ENCODE measurements at regions not wholly inside any gene's neighbourhood (a gene's known extent, or its start where the extent isn't known, plus 50 kb on each side); places are given as distances from the start of the nearest gene placed in this dataset.

DNA sequence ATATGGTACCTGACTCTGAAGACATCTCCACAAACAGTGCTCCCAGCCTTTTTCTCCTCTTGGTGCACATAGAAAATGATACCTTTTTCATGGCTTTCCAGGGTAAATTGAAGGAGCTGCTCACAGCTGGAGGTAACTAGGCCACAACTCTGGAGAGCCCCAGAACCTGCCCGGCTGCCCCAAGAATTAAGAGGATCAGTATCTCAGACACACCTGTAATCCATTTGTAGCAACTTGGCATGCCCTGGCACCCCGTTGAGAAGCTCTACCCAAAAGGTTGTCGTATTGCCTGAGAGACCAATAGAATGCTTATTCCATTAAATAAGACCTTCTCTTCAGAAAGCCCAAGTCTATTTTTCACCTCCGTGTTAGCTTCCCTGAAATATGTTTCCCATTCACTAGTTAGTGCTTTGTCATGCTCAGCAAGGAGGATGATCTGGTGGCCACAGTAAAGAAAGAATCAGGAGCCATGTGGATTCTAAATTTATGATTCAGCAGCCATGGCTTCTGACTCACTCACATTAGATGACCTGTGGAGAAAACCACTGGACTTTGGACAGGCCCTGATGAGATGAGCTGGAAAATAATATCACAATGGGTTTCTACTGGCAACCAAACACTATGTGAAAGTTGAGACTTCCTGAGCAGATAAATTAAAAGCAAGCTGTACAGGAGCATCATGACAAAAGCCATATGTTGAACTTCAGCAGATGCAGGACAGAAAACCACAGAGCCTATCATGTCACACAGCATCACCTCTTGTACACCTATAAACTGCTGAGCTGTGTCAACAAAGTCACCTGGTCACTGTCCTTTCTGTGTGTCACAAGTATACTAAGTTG lies 253.3 kb upstream of the OSR1 start:
- CTCF ChIA-PET: no interaction called here
- no peaks in the 10 kb centered on the region for H3K9me3 ChIP-seq (ENCODE audit: low read length)
- H3K4me3 Mint-ChIP-seq: no peak overlapping the region
- H3K36me3 Mint-ChIP-seq: no peaks in the 10 kb centered on the region
- no peak for DNase-seq
- no peaks in the 10 kb centered on the region for H3K4me1 Mint-ChIP-seq
- H3K27me3 Mint-ChIP-seq: peaks cover 9 to 13% of the 10 kb centered on the region in 2 donors
- POLR2A ChIA-PET: no interaction called here
- H3K36me3 ChIP-seq (ENCODE audit: insufficient read depth, low read length): no peaks in the 10 kb centered on the region
- H3K27ac ChIP-seq (ENCODE audit: low read depth, low read length): no peak overlapping the region
- no peaks in the 10 kb centered on the region for H3K27me3 ChIP-seq (ENCODE audit: insufficient read depth, low read length, poor library complexity, severe bottlenecking)
- H3K4me1 ChIP-seq (ENCODE audit: insufficient read depth, low read length): no peaks in the 10 kb centered on the region
- peaks cover 16 to 33% (median 24%) of the 10 kb centered on the region in 5 donors for H3K9me3 Mint-ChIP-seq
- no peak overlapping the region for H3K4me3 ChIP-seq (ENCODE audit: low read length)
- H3K27ac Mint-ChIP-seq: no peak overlapping the region

DNA sequence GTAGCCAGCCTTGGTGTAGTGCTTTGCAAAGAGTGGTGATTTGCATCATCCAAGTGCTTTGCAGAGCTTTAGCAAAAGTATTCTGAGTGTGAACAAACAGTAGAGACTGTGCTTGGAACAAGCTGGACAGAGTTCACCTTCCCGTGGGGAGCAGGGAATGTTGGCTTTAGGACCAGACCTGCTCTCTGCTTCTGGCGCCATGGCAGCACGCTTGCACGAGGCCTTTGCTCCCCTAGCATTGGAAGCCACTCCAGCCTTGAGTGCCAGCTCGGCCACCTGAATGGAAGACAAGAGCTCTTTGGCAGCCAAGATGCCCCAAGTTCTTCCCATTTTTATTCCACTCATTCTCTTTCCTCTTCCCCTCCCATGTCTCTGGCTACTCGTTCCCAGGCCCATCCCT lies 250.8 kb upstream of the OSR1 start:
- Histone ChIP-seq H3K9me3 (ENCODE audit: low read length) (no peaks in the 10 kb centered on the region), H3K4me3 (ENCODE audit: low read length) (no peak overlapping the region), H3K27me3 (ENCODE audit: insufficient read depth, low read length, poor library complexity, severe bottlenecking) (no peaks in the 10 kb centered on the region), H3K4me1 (ENCODE audit: insufficient read depth, low read length) (no peaks in the 10 kb centered on the region), H3K27ac (ENCODE audit: low read depth, low read length) (no peak overlapping the region), H3K36me3 (ENCODE audit: insufficient read depth, low read length) (no peaks in the 10 kb centered on the region)
- Mint-ChIP-seq H3K27ac (no peak overlapping the region), H3K4me3 (no peak overlapping the region), H3K4me1 (no peaks in the 10 kb centered on the region), H3K27me3 (peaks cover 9 to 11% of the 10 kb centered on the region in 2 donors), H3K36me3 (no peaks in the 10 kb centered on the region), H3K9me3 (peaks cover 4 to 13% (median 10%) of the 10 kb centered on the region in 5 donors)
- no peak for DNase-seq
- POLR2A ChIA-PET: no interaction called here
- CTCF ChIA-PET: no interaction called here

DNA sequence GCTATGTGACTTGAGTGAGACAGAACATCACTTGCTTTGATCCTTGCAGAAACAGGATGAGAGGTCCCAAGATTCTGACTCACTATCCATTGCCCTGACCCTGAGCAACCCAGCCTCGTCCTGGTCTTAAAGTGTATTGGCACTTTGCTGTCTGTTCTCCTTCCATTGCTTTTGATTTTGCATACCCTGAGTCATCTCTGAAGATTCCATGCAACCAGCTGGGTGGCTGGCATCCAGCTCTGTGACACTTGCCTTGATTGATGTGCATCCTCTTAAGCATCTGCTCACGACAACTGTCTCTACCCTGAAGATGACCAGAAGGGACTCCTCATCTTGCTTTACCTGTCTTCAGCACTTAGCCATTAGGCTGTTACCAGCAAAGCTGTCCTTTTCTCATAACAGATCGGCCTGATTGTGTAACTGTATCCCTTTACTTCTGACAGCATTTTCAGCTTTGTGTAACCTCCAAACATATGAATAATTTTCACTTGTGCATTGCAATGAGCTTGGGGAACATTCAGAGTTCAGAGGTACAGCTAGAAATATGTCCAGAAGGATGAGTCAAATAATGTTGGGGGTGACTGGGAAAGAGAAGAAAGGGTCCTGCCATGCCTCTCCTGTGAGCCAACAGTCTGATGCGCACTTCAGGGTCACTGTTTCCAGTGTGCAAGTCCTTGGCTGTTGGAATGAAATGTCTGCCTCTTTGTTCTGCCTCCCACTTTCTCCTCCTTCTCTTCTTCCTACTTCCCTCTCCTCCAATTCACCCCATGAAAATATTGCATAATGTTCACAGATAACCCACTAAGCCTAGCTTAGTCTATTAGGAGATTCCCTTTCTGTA lies 249.7 kb upstream of the OSR1 start:
- H3K27ac Mint-ChIP-seq: no peak overlapping the region
- Histone ChIP-seq H3K4me1 (ENCODE audit: insufficient read depth, low read length) (no peaks in the 10 kb centered on the region), H3K4me3 (ENCODE audit: low read length) (no peak overlapping the region), H3K36me3 (ENCODE audit: insufficient read depth, low read length) (no peaks in the 10 kb centered on the region), H3K9me3 (ENCODE audit: low read length) (no peaks in the 10 kb centered on the region), H3K27me3 (ENCODE audit: insufficient read depth, low read length, poor library complexity, severe bottlenecking) (no peaks in the 10 kb centered on the region), H3K27ac (ENCODE audit: low read depth, low read length) (no peak overlapping the region)
- no peaks in the 10 kb centered on the region for H3K36me3 Mint-ChIP-seq
- no peaks in the 10 kb centered on the region for H3K4me1 Mint-ChIP-seq
- no peak overlapping the region for H3K4me3 Mint-ChIP-seq
- DNase-seq: no peak
- CTCF ChIA-PET: no interaction called here
- H3K27me3 Mint-ChIP-seq: peaks cover 9 to 11% of the 10 kb centered on the region in 2 donors
- peaks cover 0 to 9% (median 5%) of the 10 kb centered on the region in 5 donors for H3K9me3 Mint-ChIP-seq
- POLR2A ChIA-PET: no interaction called here

DNA sequence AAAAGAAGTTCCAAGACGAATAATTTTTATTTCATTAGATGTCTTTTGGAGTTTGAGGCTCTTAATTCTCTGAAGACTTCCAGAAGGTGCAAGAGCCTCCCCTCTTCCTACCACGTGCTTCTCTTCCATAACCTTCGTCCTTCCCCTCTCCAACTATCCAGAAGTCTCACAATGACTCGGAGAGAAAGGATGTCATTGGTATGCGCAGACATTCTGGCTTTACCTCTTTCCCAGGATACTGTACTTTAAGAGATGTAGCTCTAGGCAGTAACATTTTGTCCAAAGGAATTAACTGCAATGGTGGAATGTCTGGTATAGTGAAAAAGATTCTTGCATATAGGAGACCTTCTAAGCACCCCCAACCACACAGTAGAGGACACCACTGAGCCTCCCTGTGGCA lies 249.0 kb upstream of the OSR1 start:
- no peaks in the 10 kb centered on the region for H3K36me3 Mint-ChIP-seq
- CTCF ChIA-PET: no interaction called here
- no peak for DNase-seq

DNA sequence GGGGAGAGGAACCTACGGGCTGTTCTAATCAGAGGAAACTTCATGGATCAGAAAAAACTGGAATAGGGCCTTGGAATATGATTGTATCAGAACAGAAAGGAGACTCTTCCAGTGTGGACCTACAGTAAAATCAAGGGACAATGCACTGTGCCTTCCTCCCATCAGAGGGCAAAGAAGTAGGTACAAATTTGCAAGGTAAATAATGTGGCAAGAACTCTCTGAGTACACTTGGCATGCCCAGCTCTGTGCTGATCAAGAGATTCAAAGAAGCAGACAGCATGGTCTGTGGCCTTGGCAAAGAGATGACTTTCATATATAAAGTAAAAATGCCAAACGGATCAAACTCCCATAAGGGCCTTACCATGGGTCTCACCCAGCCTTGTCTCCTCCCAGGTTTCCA lies 242.6 kb upstream of the OSR1 start:
- H3K4me3 ChIP-seq (ENCODE audit: low read length): no peak overlapping the region
- ChIA-PET CTCF (no interaction called here), POLR2A (no interaction called here)
- no peak overlapping the region for H3K4me3 Mint-ChIP-seq
- no peaks in the 10 kb centered on the region for H3K4me1 ChIP-seq (ENCODE audit: insufficient read depth, low read length)
- H3K4me1 Mint-ChIP-seq: no peaks in the 10 kb centered on the region
- peaks cover 0 to 9% (median 7%) of the 10 kb centered on the region in 5 donors for H3K9me3 Mint-ChIP-seq
- H3K9me3 ChIP-seq (ENCODE audit: low read length): no peaks in the 10 kb centered on the region
- peaks cover 3% of the 10 kb centered on the region for H3K27me3 ChIP-seq (ENCODE audit: insufficient read depth, low read length, poor library complexity, severe bottlenecking)
- no peak overlapping the region for H3K27ac Mint-ChIP-seq
- no peaks in the 10 kb centered on the region for H3K36me3 Mint-ChIP-seq
- no peak overlapping the region for H3K27ac ChIP-seq (ENCODE audit: low read depth, low read length)
- no peaks in the 10 kb centered on the region for H3K36me3 ChIP-seq (ENCODE audit: insufficient read depth, low read length)
- DNase-seq: no peak
- H3K27me3 Mint-ChIP-seq: peaks cover 0 to 3% of the 10 kb centered on the region in 2 donors

More for the DNA sequence above, 249.0 kb upstream of the OSR1 start:
- no peaks in the 10 kb centered on the region for H3K36me3 ChIP-seq (ENCODE audit: insufficient read depth, low read length)
- H3K4me3 Mint-ChIP-seq: no peak overlapping the region
- no peak overlapping the region for H3K4me3 ChIP-seq (ENCODE audit: low read length)
- no peaks in the 10 kb centered on the region for H3K9me3 ChIP-seq (ENCODE audit: low read length)
- H3K27ac Mint-ChIP-seq: no peak overlapping the region
- H3K9me3 Mint-ChIP-seq: peaks cover 0 to 9% (median 7%) of the 10 kb centered on the region in 5 donors
- H3K27me3 ChIP-seq (ENCODE audit: insufficient read depth, low read length, poor library complexity, severe bottlenecking): no peaks in the 10 kb centered on the region
- POLR2A ChIA-PET: no interaction called here
- no peaks in the 10 kb centered on the region for H3K4me1 ChIP-seq (ENCODE audit: insufficient read depth, low read length)
- H3K27me3 Mint-ChIP-seq: peaks cover 9 to 11% of the 10 kb centered on the region in 2 donors
- H3K4me1 Mint-ChIP-seq: no peaks in the 10 kb centered on the region
- H3K27ac ChIP-seq (ENCODE audit: low read depth, low read length): no peak overlapping the region

DNA sequence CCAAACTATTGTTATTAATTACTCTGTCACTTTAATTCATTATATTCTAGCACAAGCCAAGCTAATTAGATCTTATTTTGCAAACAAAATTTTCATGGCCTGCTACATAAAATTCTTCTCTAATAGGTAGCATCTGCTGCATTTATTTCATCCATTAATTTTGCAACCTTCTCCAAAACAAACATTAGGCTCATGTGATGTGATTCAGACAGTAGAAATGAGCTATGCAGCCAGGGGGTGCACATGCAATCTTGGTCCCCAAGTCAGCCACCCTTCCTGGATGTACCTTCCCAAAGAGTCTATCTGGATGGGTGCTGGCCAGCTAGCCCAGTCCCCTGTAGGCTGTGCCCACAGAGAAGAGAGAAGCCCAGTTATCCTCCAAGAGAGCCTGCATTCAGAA lies 242.1 kb upstream of the OSR1 start:
- H3K27me3 ChIP-seq (ENCODE audit: insufficient read depth, low read length, poor library complexity, severe bottlenecking): peaks cover 3% of the 10 kb centered on the region
- no peaks in the 10 kb centered on the region for H3K36me3 ChIP-seq (ENCODE audit: insufficient read depth, low read length)
- no peak overlapping the region for H3K4me3 ChIP-seq (ENCODE audit: low read length)
- H3K27ac ChIP-seq (ENCODE audit: low read depth, low read length): no peak overlapping the region
- H3K4me1 Mint-ChIP-seq: no peaks in the 10 kb centered on the region
- H3K4me1 ChIP-seq (ENCODE audit: insufficient read depth, low read length): no peaks in the 10 kb centered on the region
- no peaks in the 10 kb centered on the region for H3K36me3 Mint-ChIP-seq
- ChIA-PET CTCF (no interaction called here), POLR2A (no interaction called here)
- peaks cover 0 to 3% of the 10 kb centered on the region in 2 donors for H3K27me3 Mint-ChIP-seq
- H3K27ac Mint-ChIP-seq: no peak overlapping the region
- no peak for DNase-seq
- no peaks in the 10 kb centered on the region for H3K9me3 ChIP-seq (ENCODE audit: low read length)
- H3K4me3 Mint-ChIP-seq: no peak overlapping the region
- H3K9me3 Mint-ChIP-seq: peaks cover 0 to 9% (median 7%) of the 10 kb centered on the region in 5 donors

DNA sequence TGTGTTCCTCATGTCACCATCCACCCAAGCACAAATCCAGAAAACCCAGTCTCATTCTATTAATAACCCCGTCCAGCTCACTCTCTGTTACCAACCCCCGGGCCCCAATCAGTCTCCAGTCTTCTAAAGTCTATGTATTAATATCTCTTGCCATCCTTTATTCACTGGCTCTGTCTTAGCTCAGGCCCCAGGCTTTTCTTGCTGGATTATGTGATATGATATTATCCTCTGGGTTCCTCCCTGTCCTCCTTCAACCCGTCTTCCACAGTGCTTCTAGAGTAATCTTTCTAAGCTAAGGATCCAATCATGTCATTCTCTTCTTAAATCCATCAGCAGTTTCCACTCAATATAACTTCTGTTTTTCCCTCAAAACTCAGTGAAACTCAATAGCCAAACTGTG lies 240.5 kb upstream of the OSR1 start:
- H3K4me3 ChIP-seq (ENCODE audit: low read length): no peak overlapping the region
- no peaks in the 10 kb centered on the region for H3K9me3 ChIP-seq (ENCODE audit: low read length)
- POLR2A ChIA-PET: no interaction called here
- H3K36me3 Mint-ChIP-seq: no peaks in the 10 kb centered on the region
- H3K27ac Mint-ChIP-seq: no peak overlapping the region
- CTCF ChIA-PET: no interaction called here
- peaks cover 3% of the 10 kb centered on the region for H3K27me3 ChIP-seq (ENCODE audit: insufficient read depth, low read length, poor library complexity, severe bottlenecking)
- no peaks in the 10 kb centered on the region for H3K4me1 ChIP-seq (ENCODE audit: insufficient read depth, low read length)
- H3K27me3 Mint-ChIP-seq: peaks cover 0 to 3% of the 10 kb centered on the region in 2 donors
- no peak overlapping the region for H3K4me3 Mint-ChIP-seq
- peaks cover 0 to 9% (median 3%) of the 10 kb centered on the region in 5 donors for H3K9me3 Mint-ChIP-seq
- H3K4me1 Mint-ChIP-seq: no peaks in the 10 kb centered on the region
- no peak overlapping the region for H3K27ac ChIP-seq (ENCODE audit: low read depth, low read length)
- no peak for DNase-seq
- no peaks in the 10 kb centered on the region for H3K36me3 ChIP-seq (ENCODE audit: insufficient read depth, low read length)

DNA sequence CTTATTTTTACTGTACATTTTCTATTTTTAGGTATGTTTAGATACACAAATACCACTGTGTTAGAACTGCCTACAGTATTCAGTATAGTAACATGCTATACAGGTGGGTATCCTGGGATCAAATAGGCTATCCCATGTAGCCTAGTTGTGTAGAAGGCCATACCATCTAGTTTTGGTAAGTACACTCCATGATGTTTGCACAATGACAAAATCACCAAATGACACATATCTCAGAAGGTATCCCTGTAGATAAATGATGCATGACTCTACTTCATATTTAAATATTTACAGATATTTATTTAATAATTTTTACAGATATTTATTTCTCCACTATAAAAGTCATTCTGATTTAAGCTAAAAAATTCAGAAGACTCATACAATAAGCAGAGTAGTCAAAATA lies 233.8 kb upstream of the OSR1 start:
- H3K36me3 Mint-ChIP-seq: no peaks in the 10 kb centered on the region
- H3K9me3 Mint-ChIP-seq: no peaks in the 10 kb centered on the region
- no peaks in the 10 kb centered on the region for H3K36me3 ChIP-seq (ENCODE audit: insufficient read depth, low read length)
- no peak overlapping the region for H3K4me3 Mint-ChIP-seq
- no peaks in the 10 kb centered on the region for H3K4me1 Mint-ChIP-seq
- H3K27ac Mint-ChIP-seq: no peak overlapping the region
- no peaks in the 10 kb centered on the region for H3K27me3 ChIP-seq (ENCODE audit: insufficient read depth, low read length, poor library complexity, severe bottlenecking)
- H3K9me3 ChIP-seq (ENCODE audit: low read length): no peaks in the 10 kb centered on the region
- no peak overlapping the region for H3K27ac ChIP-seq (ENCODE audit: low read depth, low read length)
- no peak overlapping the region for H3K4me3 ChIP-seq (ENCODE audit: low read length)
- peaks cover 0 to 1% of the 10 kb centered on the region in 2 donors for H3K27me3 Mint-ChIP-seq
- ChIA-PET POLR2A (no interaction called here), CTCF (no interaction called here)
- no peaks in the 10 kb centered on the region for H3K4me1 ChIP-seq (ENCODE audit: insufficient read depth, low read length)
- DNase-seq: no peak

All from CD8-positive, alpha-beta memory T cell (primary cell).